ENCODE measurements at regions not wholly inside any gene's neighbourhood (a gene's known extent, or its start where the extent isn't known, plus 50 kb on each side); places are given as distances from the start of the nearest gene placed in this dataset.

- no TSS peak for BruUV-seq (replicated peaks)
- Histone ChIP-seq H3F3A (ENCODE audit: insufficient read depth, low read depth) (no peaks in the 10 kb centered on the region), H3K36me3 (ENCODE audit: low read depth) (no peaks in the 10 kb centered on the region), H2AFZ (peak overlapping the region; percentile 80), H3K9me2 (ENCODE audit: insufficient read depth) (no peaks in the 10 kb centered on the region), H4K20me1 (ENCODE audit: insufficient read depth) (no peaks in the 10 kb centered on the region), H3K4me2 (peak overlapping the region; percentile 92), H3K4me1 (replicated peaks; ENCODE audit: insufficient read depth) (peaks cover 11% of the 10 kb centered on the region; the same call in 1 of the 2 replicates), H3K27me3 (ENCODE audit: insufficient read depth, low read depth) (no peaks in the 10 kb centered on the region), H3K79me2 (ENCODE audit: low read depth) (no peaks in the 10 kb centered on the region), H3K4me3 (peak overlapping the region; percentile 54; the same call in 1 of the 2 replicates), H3K9me3 (ENCODE audit: insufficient read depth, low read depth) (no peaks in the 10 kb centered on the region), H3K27ac (no peak overlapping the region)
- peak in 1 of 2 experiments; percentile 47 for DNase-seq
- TF ChIP-seq EZH2 (IDR thresholded peaks at IDR 0.05; ENCODE audit: low read depth): no peak
- intact Hi-C loops (cut with micrococcal nuclease; ENCODE audit: unreplicated experiment): no loop called here
- CTCF ChIA-PET: interaction anchor here (0.6 kb wide), 1 partner anchor 367 kb away, joined by 3 read pairs; no protein-coding TSS in a partner anchor
- POLR2A ChIA-PET (ENCODE audit: unreplicated experiment): no interaction called here
These were observed 70.0 kb upstream of the INPP5A start for GRCh38 chr10:132467464-132468149.

GRCh38 chr10:132468216-132468615, 69.4 kb upstream of the INPP5A start:
- Histone ChIP-seq H3F3A (ENCODE audit: insufficient read depth, low read depth) (no peaks in the 10 kb centered on the region), H3K36me3 (ENCODE audit: low read depth) (no peaks in the 10 kb centered on the region), H2AFZ (no peak overlapping the region), H3K4me1 (replicated peaks; ENCODE audit: insufficient read depth) (peaks cover 11% of the 10 kb centered on the region; the same call in 1 of the 2 replicates), H3K9me2 (ENCODE audit: insufficient read depth) (no peaks in the 10 kb centered on the region), H3K27ac (no peak overlapping the region), H3K9me3 (ENCODE audit: insufficient read depth, low read depth) (no peaks in the 10 kb centered on the region), H3K79me2 (ENCODE audit: low read depth) (no peaks in the 10 kb centered on the region), H3K4me3 (0 out of 2 replicates have a peak overlapping the region, but pooled peaks have one; percentile 54), H4K20me1 (ENCODE audit: insufficient read depth) (no peaks in the 10 kb centered on the region), H3K27me3 (ENCODE audit: insufficient read depth, low read depth) (no peaks in the 10 kb centered on the region), H3K4me2 (peak overlapping the region; percentile 92)
- intact Hi-C loops (cut with micrococcal nuclease; ENCODE audit: unreplicated experiment): no loop called here
- TF ChIP-seq CTCF (conservative IDR thresholded peaks at IDR 0.05) (no peak), EZH2 (IDR thresholded peaks at IDR 0.05; ENCODE audit: low read depth) (no peak)
- no TSS peak for BruUV-seq (replicated peaks)
- ChIA-PET CTCF (no interaction called here), POLR2A (ENCODE audit: unreplicated experiment) (no interaction called here)
- no peak for DNase-seq

- Histone ChIP-seq H3K9me2 (ENCODE audit: insufficient read depth) (no peaks in the 10 kb centered on the region), H3K9me3 (ENCODE audit: insufficient read depth, low read depth) (no peaks in the 10 kb centered on the region), H3F3A (ENCODE audit: insufficient read depth, low read depth) (no peaks in the 10 kb centered on the region), H3K27me3 (ENCODE audit: insufficient read depth, low read depth) (no peaks in the 10 kb centered on the region), H3K4me1 (replicated peaks; ENCODE audit: insufficient read depth) (peaks cover 11% of the 10 kb centered on the region; the same call in 1 of the 2 replicates), H3K36me3 (ENCODE audit: low read depth) (no peaks in the 10 kb centered on the region), H3K79me2 (ENCODE audit: low read depth) (no peaks in the 10 kb centered on the region), H2AFZ (no peak overlapping the region), H3K27ac (no peak overlapping the region), H3K4me3 (no peak overlapping the region), H4K20me1 (ENCODE audit: insufficient read depth) (no peaks in the 10 kb centered on the region), H3K4me2 (no peak overlapping the region)
- POLR2A ChIA-PET (ENCODE audit: unreplicated experiment): no interaction called here
- DNase-seq: no peak
- CTCF ChIA-PET: no interaction called here
- no TSS peak for BruUV-seq (replicated peaks)
- no peak for TF ChIP-seq CTCF (conservative IDR thresholded peaks at IDR 0.05)
- TF ChIP-seq EZH2 (IDR thresholded peaks at IDR 0.05; ENCODE audit: low read depth): no peak
- intact Hi-C loops (cut with micrococcal nuclease; ENCODE audit: unreplicated experiment): no loop called here
These were observed 68.9 kb upstream of the INPP5A start for GRCh38 chr10:132468651-132469050.
